ENCODE measurements at regions not wholly inside any gene's neighbourhood (a gene's known extent, or its start where the extent isn't known, plus 50 kb on each side); places are given as distances from the start of the nearest gene placed in this dataset.
"Not testable (repeated sequence)": the region's sequence is repeated elsewhere in the genome, so short reads cannot be mapped to it uniquely, and the experiment has no call there.

GRCh38 chr5:5736007-5736406 is 313.5 kb downstream of the ICE1 start:
- H3K27me3 Mint-ChIP-seq = peaks cover 13% of the 10 kb centered on the region
- ATAC-seq (replicated peaks; ENCODE audit: extremely low read depth, poor library complexity, severe bottlenecking) = no peak
- no peak for DNase-seq (ENCODE audit: low spot score in 2 of 2)
- no peaks in the 10 kb centered on the region for H3K36me3 Mint-ChIP-seq (ENCODE audit: insufficient read depth)
- peaks cover 7% of the 10 kb centered on the region for H3K9me3 Mint-ChIP-seq
- no peaks in the 10 kb centered on the region for H3K4me1 Mint-ChIP-seq
- no peak overlapping the region for H3K4me3 Mint-ChIP-seq
- no peak overlapping the region for H3K27ac Mint-ChIP-seq (ENCODE audit: low read depth)

GRCh38 chr5:5733058-5733457 is 310.6 kb downstream of the ICE1 start:
- peaks cover 13% of the 10 kb centered on the region for H3K27me3 Mint-ChIP-seq
- not testable (repeated sequence) for H3K4me1 Mint-ChIP-seq; DNase-seq (ENCODE audit: low spot score in 2 of 2); H3K9me3 Mint-ChIP-seq; H3K4me3 Mint-ChIP-seq; ATAC-seq (replicated peaks; ENCODE audit: extremely low read depth, poor library complexity, severe bottlenecking); H3K36me3 Mint-ChIP-seq (ENCODE audit: insufficient read depth); H3K27ac Mint-ChIP-seq (ENCODE audit: low read depth)

- DNase-seq (ENCODE audit: low spot score in 2 of 2) (no peak), ATAC-seq (replicated peaks; ENCODE audit: extremely low read depth, poor library complexity, severe bottlenecking) (no peak)
- Mint-ChIP-seq H3K27ac (ENCODE audit: low read depth) (no peak overlapping the region), H3K9me3 (no peaks in the 10 kb centered on the region), H3K4me1 (no peaks in the 10 kb centered on the region), H3K4me3 (no peak overlapping the region), H3K36me3 (ENCODE audit: insufficient read depth) (peaks cover 2% of the 10 kb centered on the region), H3K27me3 (no peaks in the 10 kb centered on the region)
Measured at GRCh38 chr5:5726401-5726800, 303.9 kb downstream of the ICE1 start.

- no peaks in the 10 kb centered on the region for H3K27me3 Mint-ChIP-seq
- no peak overlapping the region for H3K4me3 Mint-ChIP-seq
- ATAC-seq (replicated peaks; ENCODE audit: extremely low read depth, poor library complexity, severe bottlenecking) (no peak), DNase-seq (ENCODE audit: low spot score in 2 of 2) (no peak)
- peaks cover 2% of the 10 kb centered on the region for H3K36me3 Mint-ChIP-seq (ENCODE audit: insufficient read depth)
- H3K9me3 Mint-ChIP-seq = no peaks in the 10 kb centered on the region
- no peak overlapping the region for H3K27ac Mint-ChIP-seq (ENCODE audit: low read depth)
- no peaks in the 10 kb centered on the region for H3K4me1 Mint-ChIP-seq
Measured at GRCh38 chr5:5721881-5722280, 299.4 kb downstream of the ICE1 start.

- no peak for ATAC-seq (replicated peaks; ENCODE audit: extremely low read depth, poor library complexity, severe bottlenecking)
- DNase-seq (ENCODE audit: low spot score in 2 of 2) = no peak
- Mint-ChIP-seq H3K27me3 (peaks cover 11% of the 10 kb centered on the region), H3K4me3 (no peak overlapping the region), H3K36me3 (ENCODE audit: insufficient read depth) (peaks cover 4% of the 10 kb centered on the region), H3K27ac (ENCODE audit: low read depth) (no peak overlapping the region), H3K4me1 (no peaks in the 10 kb centered on the region), H3K9me3 (no peaks in the 10 kb centered on the region)
Measured at GRCh38 chr5:5719292-5719691, 296.8 kb downstream of the ICE1 start.

- no peaks in the 10 kb centered on the region for H3K4me1 Mint-ChIP-seq
- ATAC-seq (replicated peaks; ENCODE audit: extremely low read depth, poor library complexity, severe bottlenecking) = no peak
Measured at GRCh38 chr5:5716665-5717064, 294.2 kb downstream of the ICE1 start.

GRCh38 chr5:5711592-5711991 is 289.1 kb downstream of the ICE1 start:
- DNase-seq (ENCODE audit: low spot score in 2 of 2) = no peak
- Mint-ChIP-seq H3K9me3 (no peaks in the 10 kb centered on the region), H3K4me1 (no peaks in the 10 kb centered on the region), H3K36me3 (ENCODE audit: insufficient read depth) (peaks cover 2% of the 10 kb centered on the region), H3K27me3 (peaks cover 11% of the 10 kb centered on the region), H3K27ac (ENCODE audit: low read depth) (no peak overlapping the region), H3K4me3 (no peak overlapping the region)
- ATAC-seq (replicated peaks; ENCODE audit: extremely low read depth, poor library complexity, severe bottlenecking) = no peak

More at GRCh38 chr5:5716665-5717064, 294.2 kb downstream of the ICE1 start:
- H3K4me3 Mint-ChIP-seq = no peak overlapping the region
- H3K27ac Mint-ChIP-seq (ENCODE audit: low read depth) = no peak overlapping the region
- H3K36me3 Mint-ChIP-seq (ENCODE audit: insufficient read depth) = peaks cover 2% of the 10 kb centered on the region
- no peak for DNase-seq (ENCODE audit: low spot score in 2 of 2)
- no peaks in the 10 kb centered on the region for H3K9me3 Mint-ChIP-seq
- peaks cover 11% of the 10 kb centered on the region for H3K27me3 Mint-ChIP-seq

GRCh38 chr5:5711112-5711511 is 288.6 kb downstream of the ICE1 start:
- no peak overlapping the region for H3K4me3 Mint-ChIP-seq
- H3K4me1 Mint-ChIP-seq = no peaks in the 10 kb centered on the region
- ATAC-seq (replicated peaks; ENCODE audit: extremely low read depth, poor library complexity, severe bottlenecking) (no peak), DNase-seq (ENCODE audit: low spot score in 2 of 2) (no peak)
- H3K27me3 Mint-ChIP-seq = peaks cover 11% of the 10 kb centered on the region
- H3K36me3 Mint-ChIP-seq (ENCODE audit: insufficient read depth) = no peaks in the 10 kb centered on the region
- H3K27ac Mint-ChIP-seq (ENCODE audit: low read depth) = no peak overlapping the region
- no peaks in the 10 kb centered on the region for H3K9me3 Mint-ChIP-seq

GRCh38 chr5:5710471-5710870 is 288.0 kb downstream of the ICE1 start:
- H3K4me1 Mint-ChIP-seq = no peaks in the 10 kb centered on the region
- H3K4me3 Mint-ChIP-seq = no peak overlapping the region
- DNase-seq (ENCODE audit: low spot score in 2 of 2) (no peak), ATAC-seq (replicated peaks; ENCODE audit: extremely low read depth, poor library complexity, severe bottlenecking) (no peak)
- no peaks in the 10 kb centered on the region for H3K36me3 Mint-ChIP-seq (ENCODE audit: insufficient read depth)
- H3K27ac Mint-ChIP-seq (ENCODE audit: low read depth) = no peak overlapping the region
- H3K27me3 Mint-ChIP-seq = peaks cover 10% of the 10 kb centered on the region
- no peaks in the 10 kb centered on the region for H3K9me3 Mint-ChIP-seq

GRCh38 chr5:5708367-5708919 is 286.0 kb downstream of the ICE1 start:
- H3K4me3 Mint-ChIP-seq = no peak overlapping the region
- H3K4me1 Mint-ChIP-seq = no peaks in the 10 kb centered on the region
- DNase-seq (ENCODE audit: low spot score in 2 of 2) = no peak
- no peaks in the 10 kb centered on the region for H3K9me3 Mint-ChIP-seq
- ATAC-seq (replicated peaks; ENCODE audit: extremely low read depth, poor library complexity, severe bottlenecking) = no peak
- no peak overlapping the region for H3K27ac Mint-ChIP-seq (ENCODE audit: low read depth)
- H3K36me3 Mint-ChIP-seq (ENCODE audit: insufficient read depth) = no peaks in the 10 kb centered on the region
- peaks cover 12% of the 10 kb centered on the region for H3K27me3 Mint-ChIP-seq

- Mint-ChIP-seq H3K4me1 (no peaks in the 10 kb centered on the region), H3K27me3 (peaks cover 23% of the 10 kb centered on the region), H3K4me3 (no peak overlapping the region), H3K27ac (ENCODE audit: low read depth) (no peak overlapping the region), H3K36me3 (ENCODE audit: insufficient read depth) (no peaks in the 10 kb centered on the region), H3K9me3 (no peaks in the 10 kb centered on the region)
- DNase-seq (ENCODE audit: low spot score in 2 of 2) (no peak), ATAC-seq (replicated peaks; ENCODE audit: extremely low read depth, poor library complexity, severe bottlenecking) (no peak)
Measured at GRCh38 chr5:5705010-5705409, 282.5 kb downstream of the ICE1 start.

- DNase-seq (ENCODE audit: low spot score in 2 of 2) (no peak), ATAC-seq (replicated peaks; ENCODE audit: extremely low read depth, poor library complexity, severe bottlenecking) (no peak)
- no peaks in the 10 kb centered on the region for H3K9me3 Mint-ChIP-seq
- no peaks in the 10 kb centered on the region for H3K36me3 Mint-ChIP-seq (ENCODE audit: insufficient read depth)
- H3K27me3 Mint-ChIP-seq = peaks cover 23% of the 10 kb centered on the region
- no peak overlapping the region for H3K4me3 Mint-ChIP-seq
- no peak overlapping the region for H3K27ac Mint-ChIP-seq (ENCODE audit: low read depth)
- H3K4me1 Mint-ChIP-seq = no peaks in the 10 kb centered on the region
Measured at GRCh38 chr5:5704352-5704751, 281.9 kb downstream of the ICE1 start.

GRCh38 chr5:5702934-5703333 is 280.5 kb downstream of the ICE1 start:
- no peak overlapping the region for H3K4me3 Mint-ChIP-seq
- H3K36me3 Mint-ChIP-seq (ENCODE audit: insufficient read depth) = no peaks in the 10 kb centered on the region
- no peak overlapping the region for H3K27ac Mint-ChIP-seq (ENCODE audit: low read depth)
- no peaks in the 10 kb centered on the region for H3K4me1 Mint-ChIP-seq
- H3K27me3 Mint-ChIP-seq = peaks cover 23% of the 10 kb centered on the region
- ATAC-seq (replicated peaks; ENCODE audit: extremely low read depth, poor library complexity, severe bottlenecking) (no peak), DNase-seq (ENCODE audit: low spot score in 2 of 2) (no peak)
- no peaks in the 10 kb centered on the region for H3K9me3 Mint-ChIP-seq

GRCh38 chr5:5700549-5700948 is 278.1 kb downstream of the ICE1 start:
- H3K36me3 Mint-ChIP-seq (ENCODE audit: insufficient read depth) = no peaks in the 10 kb centered on the region
- no peak for ATAC-seq (replicated peaks; ENCODE audit: extremely low read depth, poor library complexity, severe bottlenecking)
- H3K4me3 Mint-ChIP-seq = no peak overlapping the region
- no peaks in the 10 kb centered on the region for H3K9me3 Mint-ChIP-seq
- no peaks in the 10 kb centered on the region for H3K4me1 Mint-ChIP-seq
- H3K27ac Mint-ChIP-seq (ENCODE audit: low read depth) = no peak overlapping the region
- no peak for DNase-seq (ENCODE audit: low spot score in 2 of 2)
- peaks cover 22% of the 10 kb centered on the region for H3K27me3 Mint-ChIP-seq

Data from central memory CD8-positive, alpha-beta T cell (primary cell).